GM12892 (cell line): ENCODE measurements at regions not wholly inside any gene's neighbourhood (a gene's known extent, or its start where the extent isn't known, plus 50 kb on each side); places are given as distances from the start of the nearest gene placed in this dataset.

Experiments
- POLR2A ChIP-seq: IDR thresholded peaks from 2 replicates; pipeline ENCODE4 v1.6.1; 2011; ENCODE audit warnings: low read depth, low read length, control low read depth
- POLR2AphosphoS5 ChIP-seq: IDR thresholded peaks from 2 replicates; pipeline ENCODE4 v1.6.1; 2011; ENCODE audit warnings: low read depth, low read length, control low read depth

DNA sequence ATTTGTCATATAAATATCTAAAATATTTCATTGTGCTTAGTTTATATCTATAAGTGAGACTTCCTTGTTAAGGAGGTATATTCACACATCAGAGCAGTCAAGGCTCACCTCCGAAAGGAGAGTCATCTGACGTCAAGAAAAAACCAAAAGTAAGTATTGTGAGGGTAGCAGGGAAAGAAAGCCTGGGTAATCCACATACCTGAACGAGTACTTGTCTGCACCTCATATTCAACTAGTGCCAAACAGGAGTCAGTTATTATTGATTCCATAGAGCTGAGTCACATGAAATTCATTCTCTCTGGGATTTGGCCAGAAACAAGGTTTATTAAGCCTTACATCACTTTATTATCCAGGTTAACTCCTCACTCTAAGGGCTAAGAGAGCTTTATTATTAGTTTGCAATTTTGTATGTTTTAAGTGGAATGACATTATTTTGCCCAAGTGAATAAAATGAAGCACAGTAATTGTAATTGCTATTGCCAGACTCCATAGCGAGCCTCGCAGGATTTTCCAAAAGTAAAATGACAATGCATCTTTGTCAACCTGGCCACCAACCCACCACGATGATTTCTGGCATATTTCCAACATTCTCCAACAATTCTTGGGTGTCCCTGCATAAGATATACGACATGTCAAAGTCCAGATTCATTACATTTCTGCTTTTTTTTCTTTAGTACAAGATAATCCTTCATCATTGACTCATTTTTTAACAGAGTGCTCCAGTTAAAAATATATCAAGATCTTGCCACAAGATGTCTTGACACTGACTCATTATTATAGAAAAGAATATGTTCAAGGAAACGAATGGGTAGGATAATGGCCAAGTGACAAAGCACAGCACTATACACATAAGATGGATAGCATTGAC, 1210.4 kb upstream of the ACVR2A start:
- TF ChIP-seq POLR2AphosphoS5 (no peak), POLR2A (no peak)
